Karpas-422 (cell line): ENCODE measurements at regions not wholly inside any gene's neighbourhood (a gene's known extent, or its start where the extent isn't known, plus 50 kb on each side); places are given as distances from the start of the nearest gene placed in this dataset.
"Not testable (repeated sequence)": the region's sequence is repeated elsewhere in the genome, so short reads cannot be mapped to it uniquely, and the experiment has no call there.

Experiments
- DNase-seq: peaks from one replicate; pipeline ENCODE4 v3.0.0-alpha.2; 2015
- H2AFZ ChIP-seq: fragments of 200-600 bp; sonication (generic); 2 replicates; pipeline ENCODE4 v1.6.1; 2014; ENCODE audit warnings: antibody characterized with exemption, low read length, mixed read lengths
- H3K27ac ChIP-seq: fragments of 200-600 bp; sonication (generic); 2 replicates; pipeline ENCODE4 v1.5.1; 2014; ENCODE audit warnings: mild to moderate bottlenecking, low read length, moderate library complexity
- H3K27me3 ChIP-seq: fragments of 200-600 bp; sonication (generic); 2 replicates; pipeline ENCODE4 v1.6.1; 2014; ENCODE audit warnings: low read length, mixed read lengths
- H3K36me3 ChIP-seq: fragments of 200-600 bp; sonication (generic); 2 replicates; pipeline ENCODE4 v1.6.1; 2014; ENCODE audit warnings: low read length, mixed read lengths; ENCODE audit not compliant: insufficient read depth
- H3K4me1 ChIP-seq: fragments of 200-600 bp; sonication (generic); 2 replicates; pipeline ENCODE4 v1.6.1; 2014; ENCODE audit warnings: mild to moderate bottlenecking, low read length, mixed read lengths
- H3K4me2 ChIP-seq: fragments of 200-600 bp; sonication (generic); 2 replicates; pipeline ENCODE4 v1.6.1; 2014; ENCODE audit warnings: low read length, low read depth, mild to moderate bottlenecking; ENCODE audit not compliant: poor library complexity, severe bottlenecking
- H3K4me3 ChIP-seq: fragments of 200-600 bp; sonication (generic); 2 replicates; pipeline ENCODE4 v1.5.1; 2014; ENCODE audit warnings: mild to moderate bottlenecking, antibody characterized with exemption, low read length, mixed read lengths
- H3K79me2 ChIP-seq: fragments of 200-600 bp; sonication (generic); 2 replicates; pipeline ENCODE4 v1.6.1; 2014; ENCODE audit warnings: mild to moderate bottlenecking, low read length, mixed read lengths
- H3K9ac ChIP-seq: fragments of 200-600 bp; sonication (generic); 2 replicates; pipeline ENCODE4 v1.6.0; 2014; ENCODE audit warnings: low read length
- H3K9me2 ChIP-seq: fragments of 200-600 bp; sonication (generic), shearing (Covaris generic); replicated peaks from 2 replicates; pipeline ENCODE4 v1.6.0; 2014; ENCODE audit warnings: mild to moderate bottlenecking, low read length, moderate library complexity; ENCODE audit not compliant: insufficient read depth
- H3K9me3 ChIP-seq: fragments of 300-700, 200-600 bp; sonication (generic); 2 replicates; pipeline ENCODE4 v1.6.1; 2014; ENCODE audit warnings: low read length, mixed read lengths
- H4K20me1 ChIP-seq: fragments of 200-600 bp; sonication (generic); 2 replicates; pipeline ENCODE4 v1.6.1; 2014; ENCODE audit warnings: mild to moderate bottlenecking, antibody characterized with exemption, low read length, low read depth; ENCODE audit not compliant: insufficient read depth

GRCh38 chr5:82942083-82942881, 134.9 kb downstream of the TMEM167A start:
- Histone ChIP-seq H3K36me3 (no peaks in the 10 kb centered on the region), H3K4me2 (no peak overlapping the region), H3K79me2 (no peaks in the 10 kb centered on the region)

GRCh38 chr5:82938901-82939725, 138.1 kb downstream of the TMEM167A start:
- Histone ChIP-seq H3K9me3 (no peaks in the 10 kb centered on the region), H3K9me2 (no peaks in the 10 kb centered on the region), H4K20me1 (no peaks in the 10 kb centered on the region), H3K4me3 (no peak overlapping the region), H3K9ac (no peak overlapping the region), H2AFZ (no peak overlapping the region), H3K4me1 (no peaks in the 10 kb centered on the region), H3K27ac (no peak overlapping the region), H3K4me2 (no peak overlapping the region), H3K36me3 (no peaks in the 10 kb centered on the region), H3K27me3 (no peaks in the 10 kb centered on the region), H3K79me2 (no peaks in the 10 kb centered on the region)
- DNase-seq, result no peak

More at GRCh38 chr5:82942083-82942881, 134.9 kb downstream of the TMEM167A start:
- H3K27me3 ChIP-seq, result no peaks in the 10 kb centered on the region
- no peak overlapping the region for H3K9ac ChIP-seq
- no peak overlapping the region for H3K4me3 ChIP-seq
- no peak for DNase-seq
- H3K9me3 ChIP-seq, result no peaks in the 10 kb centered on the region
- H2AFZ ChIP-seq, result no peak overlapping the region
- no peaks in the 10 kb centered on the region for H3K4me1 ChIP-seq
- H3K9me2 ChIP-seq, result no peaks in the 10 kb centered on the region
- no peaks in the 10 kb centered on the region for H4K20me1 ChIP-seq
- H3K27ac ChIP-seq, result no peak overlapping the region

GRCh38 chr5:82932473-82933220, 144.5 kb downstream of the TMEM167A start:
- not testable (repeated sequence) for H3K79me2 ChIP-seq, H3K4me2 ChIP-seq, H3K36me3 ChIP-seq, H3K4me3 ChIP-seq, H3K9me3 ChIP-seq, H3K27me3 ChIP-seq, H3K9me2 ChIP-seq, DNase-seq, H3K27ac ChIP-seq, H3K9ac ChIP-seq, H3K4me1 ChIP-seq, H2AFZ ChIP-seq, H4K20me1 ChIP-seq

GRCh38 chr5:82931110-82931509, 146.1 kb downstream of the TMEM167A start:
- Histone ChIP-seq H3K36me3 (no peaks in the 10 kb centered on the region), H3K9ac (no peak overlapping the region), H3K9me3 (no peaks in the 10 kb centered on the region), H3K4me2 (no peak overlapping the region), H3K79me2 (no peaks in the 10 kb centered on the region), H4K20me1 (no peaks in the 10 kb centered on the region), H3K4me1 (no peaks in the 10 kb centered on the region), H2AFZ (no peak overlapping the region), H3K9me2 (no peaks in the 10 kb centered on the region), H3K4me3 (no peak overlapping the region), H3K27me3 (no peaks in the 10 kb centered on the region), H3K27ac (no peak overlapping the region)
- no peak for DNase-seq

GRCh38 chr5:82925061-82925411, 152.2 kb downstream of the TMEM167A start:
- Histone ChIP-seq H3K9me2 (no peaks in the 10 kb centered on the region; the same call in 1 of the 2 replicates), H3K4me2 (no peak overlapping the region), H2AFZ (no peak overlapping the region), H3K79me2 (no peaks in the 10 kb centered on the region), H3K4me1 (no peaks in the 10 kb centered on the region), H3K9ac (no peak overlapping the region), H3K27ac (no peak overlapping the region), H3K9me3 (no peaks in the 10 kb centered on the region), H4K20me1 (no peaks in the 10 kb centered on the region), H3K4me3 (no peak overlapping the region), H3K36me3 (no peaks in the 10 kb centered on the region), H3K27me3 (no peaks in the 10 kb centered on the region)
- DNase-seq, result no peak

- Histone ChIP-seq H3K36me3 (no peaks in the 10 kb centered on the region), H3K4me2 (no peak overlapping the region), H3K79me2 (no peaks in the 10 kb centered on the region), H3K27me3 (no peaks in the 10 kb centered on the region), H3K9me2 (no peaks in the 10 kb centered on the region; the same call in 1 of the 2 replicates), H4K20me1 (no peaks in the 10 kb centered on the region), H3K4me1 (no peaks in the 10 kb centered on the region), H3K9me3 (no peaks in the 10 kb centered on the region), H3K4me3 (no peak overlapping the region), H3K27ac (no peak overlapping the region), H2AFZ (no peak overlapping the region), H3K9ac (no peak overlapping the region)
- DNase-seq, result no peak
These were observed 152.8 kb downstream of the TMEM167A start for GRCh38 chr5:82924226-82925060.

GRCh38 chr5:82922086-82922734, 155.0 kb downstream of the TMEM167A start:
- no peak for DNase-seq
- H3K4me3 ChIP-seq, result no peak overlapping the region
- H3K36me3 ChIP-seq, result no peaks in the 10 kb centered on the region
- H3K27ac ChIP-seq, result no peak overlapping the region
- no peaks in the 10 kb centered on the region for H3K9me3 ChIP-seq
- H3K4me2 ChIP-seq, result no peak overlapping the region
- no peaks in the 10 kb centered on the region for H4K20me1 ChIP-seq
- H3K79me2 ChIP-seq, result no peaks in the 10 kb centered on the region
- H3K4me1 ChIP-seq, result no peaks in the 10 kb centered on the region
- H3K9me2 ChIP-seq, result no peaks in the 10 kb centered on the region; the same call in 1 of the 2 replicates
- no peak overlapping the region for H2AFZ ChIP-seq
- no peaks in the 10 kb centered on the region for H3K27me3 ChIP-seq
- no peak overlapping the region for H3K9ac ChIP-seq
